Neural cell (in vitro differentiated cells): ENCODE measurements at regions not wholly inside any gene's neighbourhood (a gene's known extent, or its start where the extent isn't known, plus 50 kb on each side); places are given as distances from the start of the nearest gene placed in this dataset.
"Not testable (repeated sequence)": the region's sequence is repeated elsewhere in the genome, so short reads cannot be mapped to it uniquely, and the experiment has no call there.

Source experiments
- H2AFZ ChIP-seq: fragments of 200-600, 300-800 bp; sonication (generic), shearing (Covaris generic); 2 replicates; pipeline ENCODE4 v1.6.0; 2014; ENCODE audit warnings: low read depth, mild to moderate bottlenecking, antibody characterized with exemption, low read length, moderate library complexity
- H3F3A ChIP-seq: fragments of 200-600 bp; shearing (Covaris generic); 2 replicates; pipeline ENCODE4 v1.6.1; 2016; ENCODE audit warnings: mild to moderate bottlenecking, moderate library complexity, mixed read lengths, antibody characterized with exemption, low read length; ENCODE audit not compliant: insufficient read depth, poor library complexity, severe bottlenecking
- H3K27ac ChIP-seq: fragments of 200-600, 300-800 bp; sonication (generic), shearing (Covaris generic); 2 replicates; pipeline ENCODE4 v1.5.1; 2014; ENCODE audit warnings: mild to moderate bottlenecking, low read length, moderate library complexity
- H3K27me3 ChIP-seq: fragments of 300-800, 200-600 bp; sonication (generic), shearing (Covaris generic); 2 replicates; pipeline ENCODE4 v1.6.0; 2014; ENCODE audit warnings: mild to moderate bottlenecking, low read depth, low read length, moderate library complexity; ENCODE audit not compliant: insufficient read depth
- H3K36me3 ChIP-seq: fragments of 300-800, 200-600 bp; sonication (generic), shearing (Covaris generic); 2 replicates; pipeline ENCODE4 v1.5.1; 2014; ENCODE audit warnings: mild to moderate bottlenecking, antibody characterized with exemption, low read length, moderate library complexity; ENCODE audit not compliant: insufficient read depth
- H3K4me2 ChIP-seq: fragments of 300-800, 200-600 bp; sonication (generic), shearing (Covaris generic); 2 replicates; pipeline ENCODE4 v1.6.0; 2014; ENCODE audit warnings: mild to moderate bottlenecking, low read length
- H3K4me3 ChIP-seq: fragments of 300-800, 200-600 bp; sonication (generic), shearing (Covaris generic); 2 replicates; pipeline ENCODE4 v1.5.1; 2014; ENCODE audit warnings: mild to moderate bottlenecking, low read length, moderate library complexity
- H3K79me2 ChIP-seq: fragments of 200-600 bp; shearing (Covaris generic); replicated peaks from 2 replicates; pipeline ENCODE4 v1.6.0; 2014; ENCODE audit warnings: mild to moderate bottlenecking, low read length, moderate library complexity; ENCODE audit not compliant: insufficient read depth
- H3K9ac ChIP-seq: fragments of 300-800, 200-600 bp; sonication (generic), shearing (Covaris generic); 2 replicates; pipeline ENCODE4 v1.6.1; 2016; ENCODE audit warnings: mild to moderate bottlenecking, low read length, mixed read lengths
- H3K9me2 ChIP-seq: fragments of 200-600 bp; shearing (Covaris generic); 2 replicates; pipeline ENCODE4 v1.6.1; 2016; ENCODE audit warnings: mild to moderate bottlenecking, low read length, mixed read lengths; ENCODE audit not compliant: insufficient read depth
- H3K9me3 ChIP-seq: fragments of 200-600, 300-800 bp; sonication (generic), shearing (Covaris generic); 2 replicates; pipeline ENCODE4 v1.6.1; 2016; ENCODE audit warnings: mild to moderate bottlenecking, mixed run types, low read length, moderate library complexity, mixed read lengths
- H4K20me1 ChIP-seq: fragments of 200-600 bp; shearing (Covaris generic); 2 replicates; pipeline ENCODE4 v1.6.1; 2016; ENCODE audit warnings: mild to moderate bottlenecking, mixed run types; ENCODE audit not compliant: insufficient read depth
- CTCF ChIP-seq: fragments of 450-650 bp; IDR thresholded peaks from 2 replicates; pipeline ENCODE4 v1.5.1; 2014; ENCODE audit warnings: antibody characterized with exemption, mild to moderate bottlenecking, moderate library complexity; ENCODE audit not compliant: poor library complexity, severe bottlenecking
- EP300 ChIP-seq: fragments of 450-650 bp; conservative IDR thresholded peaks from 2 replicates; pipeline ENCODE4 v1.6.1; 2014; ENCODE audit warnings: antibody characterized with exemption, mild to moderate bottlenecking, moderate library complexity; ENCODE audit not compliant: poor library complexity, severe bottlenecking
- EZH2 ChIP-seq: fragments of 200-600, 300-800 bp; shearing (Covaris generic), sonication (generic); IDR thresholded peaks from 2 replicates; pipeline ENCODE4 v1.6.1; 2014; ENCODE audit warnings: antibody characterized with exemption, low read length, borderline replicate concordance, mild to moderate bottlenecking; ENCODE audit not compliant: insufficient read depth, poor library complexity, severe bottlenecking
- MXI1 ChIP-seq: fragments of 450-650 bp; conservative IDR thresholded peaks from 2 replicates; pipeline ENCODE4 v1.6.1; 2014; ENCODE audit warnings: antibody characterized with exemption, mild to moderate bottlenecking; ENCODE audit not compliant: poor library complexity, severe bottlenecking
- POLR2AphosphoS5 ChIP-seq: IDR thresholded peaks from 2 replicates; pipeline ENCODE4 v1.6.1; 2012
- RAD21 ChIP-seq: fragments of 450-650 bp; conservative IDR thresholded peaks from 2 replicates; pipeline ENCODE4 v1.6.1; 2014; ENCODE audit warnings: antibody characterized with exemption, mild to moderate bottlenecking, moderate library complexity
- REST ChIP-seq: IDR thresholded peaks from 2 replicates; pipeline ENCODE4 v1.6.1; 2012; ENCODE audit warnings: borderline replicate concordance
- SMC3 ChIP-seq: fragments of 450-650 bp; conservative IDR thresholded peaks from 2 replicates; pipeline ENCODE4 v1.6.1; 2014; ENCODE audit warnings: antibody characterized with exemption, mild to moderate bottlenecking, moderate library complexity; ENCODE audit not compliant: poor library complexity
- TAF1 ChIP-seq: IDR thresholded peaks from 2 replicates; pipeline ENCODE4 v1.6.1; 2012; ENCODE audit warnings: low read depth

- H3K9me3 ChIP-seq: no peaks in the 10 kb centered on the region
- H2AFZ ChIP-seq: no peak overlapping the region
- no peaks in the 10 kb centered on the region for H3K79me2 ChIP-seq
- no peak overlapping the region for H3K27ac ChIP-seq
- H3K4me3 ChIP-seq: no peak overlapping the region
- H3K9ac ChIP-seq: no peak overlapping the region
- no peaks in the 10 kb centered on the region for H4K20me1 ChIP-seq
- TF ChIP-seq EZH2: no peak
- no peak for TF ChIP-seq MXI1
- no peak for TF ChIP-seq POLR2AphosphoS5
- TF ChIP-seq TAF1: no peak
- TF ChIP-seq REST: no peak
- TF ChIP-seq SMC3: no peak
- no peak for TF ChIP-seq EP300
- no peak for TF ChIP-seq RAD21
- no peak for TF ChIP-seq CTCF
- H3F3A ChIP-seq: no peaks in the 10 kb centered on the region
- H3K9me2 ChIP-seq: no peaks in the 10 kb centered on the region
- H3K27me3 ChIP-seq: no peaks in the 10 kb centered on the region
- no peaks in the 10 kb centered on the region for H3K36me3 ChIP-seq
- H3K4me2 ChIP-seq: no peak overlapping the region
These were observed 131.5 kb downstream of the CCDC74A start for GRCh38 chr2:131659168-131659572.

- not testable (repeated sequence) for H3K79me2 ChIP-seq, H4K20me1 ChIP-seq, H2AFZ ChIP-seq, H3K9ac ChIP-seq, H3K4me3 ChIP-seq, H3K27ac ChIP-seq, H3K9me3 ChIP-seq, H3K36me3 ChIP-seq, H3K27me3 ChIP-seq, H3F3A ChIP-seq, H3K9me2 ChIP-seq, H3K4me2 ChIP-seq
These were observed 133.6 kb downstream of the CCDC74A start for GRCh38 chr2:131661101-131661782.

- not testable (repeated sequence) for H3K9ac ChIP-seq, H3K27me3 ChIP-seq, H3K4me3 ChIP-seq, H3K36me3 ChIP-seq, H3F3A ChIP-seq, H3K9me2 ChIP-seq, H3K4me2 ChIP-seq, H4K20me1 ChIP-seq, H3K27ac ChIP-seq, H2AFZ ChIP-seq, H3K79me2 ChIP-seq, H3K9me3 ChIP-seq
These were observed 134.3 kb downstream of the CCDC74A start for GRCh38 chr2:131661884-131662535.

- H3F3A ChIP-seq, H3K27ac ChIP-seq, H3K9ac ChIP-seq, H3K4me3 ChIP-seq, H2AFZ ChIP-seq, H3K9me2 ChIP-seq, H3K4me2 ChIP-seq, H3K79me2 ChIP-seq, H3K36me3 ChIP-seq, H3K9me3 ChIP-seq, H3K27me3 ChIP-seq, H4K20me1 ChIP-seq: not testable (repeated sequence)
These were observed 135.8 kb downstream of the CCDC74A start for GRCh38 chr2:131663501-131663900.

- H3K9me3 ChIP-seq, H4K20me1 ChIP-seq, H3K79me2 ChIP-seq, H3K27ac ChIP-seq, H3F3A ChIP-seq, H3K36me3 ChIP-seq, H3K4me3 ChIP-seq, H3K4me2 ChIP-seq, H2AFZ ChIP-seq, H3K27me3 ChIP-seq, H3K9ac ChIP-seq, H3K9me2 ChIP-seq: not testable (repeated sequence)
These were observed 138.0 kb downstream of the CCDC74A start for GRCh38 chr2:131665716-131666115.
